ENCODE measurements at regions not wholly inside any gene's neighbourhood (a gene's known extent, or its start where the extent isn't known, plus 50 kb on each side); places are given as distances from the start of the nearest gene placed in this dataset.

- TF ChIP-seq YY1 (IDR thresholded peaks at IDR 0.05; ENCODE audit: insufficient read depth, insufficient read length) (no peak), SUZ12 (IDR thresholded peaks at IDR 0.05; ENCODE audit: extremely low read depth, insufficient read depth, insufficient read length) (no peak), ZNF274 (IDR thresholded peaks at IDR 0.05; ENCODE audit: low read depth, low read length) (no peak)
These were observed 136.7 kb upstream of the DAZL start for GRCh38 chr3:16741890-16742289.

All from NT2/D1 (cell line).